Mesendoderm (in vitro differentiated cells): ENCODE measurements at regions not wholly inside any gene's neighbourhood (a gene's known extent, or its start where the extent isn't known, plus 50 kb on each side); places are given as distances from the start of the nearest gene placed in this dataset.

ENCODE experiments used
- DNase-seq: peaks from one replicate; pipeline ENCODE4 v3.0.0; 2013
- H2AK5ac ChIP-seq: 2 replicates; pipeline ENCODE4 v1.6.1; 2013; ENCODE audit warnings: low read length, inconsistent platforms
- H2BK120ac ChIP-seq: 2 replicates; pipeline ENCODE4 v1.6.1; 2013; ENCODE audit warnings: low read depth, mild to moderate bottlenecking, low read length, moderate library complexity, mixed read lengths
- H2BK15ac ChIP-seq: replicated peaks from 2 replicates; pipeline ENCODE4 v1.6.1; 2013; ENCODE audit warnings: low read depth, mild to moderate bottlenecking, moderate library complexity
- H2BK5ac ChIP-seq: 2 replicates; pipeline ENCODE4 v1.6.1; 2013; ENCODE audit warnings: low read length, inconsistent platforms
- H3K18ac ChIP-seq: 2 replicates; pipeline ENCODE4 v1.6.1; 2013; ENCODE audit warnings: mild to moderate bottlenecking, low read length, mixed read lengths
- H3K23ac ChIP-seq: one replicate; pipeline ENCODE4 v1.6.1; 2013; ENCODE audit warnings: low read length
- H3K27ac ChIP-seq: 2 replicates; pipeline ENCODE4 v1.5.1; 2013; ENCODE audit warnings: low read depth, mild to moderate bottlenecking, inconsistent platforms, low read length, moderate library complexity
- H3K27me3 ChIP-seq: 2 replicates; pipeline ENCODE4 v1.6.1; 2013; ENCODE audit warnings: low read length, control low read depth, mild to moderate bottlenecking, inconsistent platforms; ENCODE audit not compliant: insufficient read depth, poor library complexity
- H3K36me3 ChIP-seq: 2 replicates; pipeline ENCODE4 v1.6.1; 2013; ENCODE audit warnings: low read length, inconsistent platforms; ENCODE audit not compliant: control insufficient read depth, insufficient read depth
- H3K4ac ChIP-seq: one replicate; pipeline ENCODE4 v1.6.1; 2013; ENCODE audit warnings: low read depth, mild to moderate bottlenecking, low read length, moderate library complexity
- H3K4me1 ChIP-seq: 2 replicates; pipeline ENCODE4 v1.6.1; 2013; ENCODE audit warnings: low read depth, low read length, inconsistent platforms; ENCODE audit not compliant: control insufficient read depth
- H3K4me2 ChIP-seq: 2 replicates; pipeline ENCODE4 v1.6.1; 2013; ENCODE audit warnings: low read length
- H3K4me3 ChIP-seq: 2 replicates; pipeline ENCODE4 v1.5.1; 2013; ENCODE audit warnings: mild to moderate bottlenecking, low read length
- H3K56ac ChIP-seq: one replicate; pipeline ENCODE4 v1.6.1; 2013; ENCODE audit warnings: low read length
- H3K79me1 ChIP-seq: 2 replicates; pipeline ENCODE4 v1.6.1; 2013; ENCODE audit warnings: low read length, inconsistent platforms
- H3K79me2 ChIP-seq: 2 replicates; pipeline ENCODE4 v1.6.1; 2013; ENCODE audit warnings: mild to moderate bottlenecking, low read length; ENCODE audit not compliant: control insufficient read depth, insufficient read depth
- H3K9ac ChIP-seq: 2 replicates; pipeline ENCODE4 v1.6.1; 2013; ENCODE audit warnings: low read length, inconsistent platforms
- H4K5ac ChIP-seq: one replicate; pipeline ENCODE4 v1.6.1; 2013; ENCODE audit warnings: low read length
- H4K8ac ChIP-seq: one replicate; pipeline ENCODE4 v1.6.1; 2013; ENCODE audit warnings: low read depth, mild to moderate bottlenecking, control low read depth, low read length, moderate library complexity
- WGBS: extraction: QIAGEN DNeasy Blood & Tissue Kit; methylation state at CpG from one replicate; pipeline ENCODE4 v1.1.7; 2013; ENCODE audit warnings: low lambda C conversion rate, missing lambda C conversion rate; ENCODE audit not compliant: insufficient coverage; ENCODE audit errors: extremely low coverage; 5-methylcytosine and 5-hydroxymethylcytosine counted together

GRCh38 chr4:35087218-35087617, 1157.1 kb downstream of the ARAP2 start:
- Histone ChIP-seq H3K4me2 (no peak overlapping the region), H3K27me3 (no peaks in the 10 kb centered on the region), H2BK15ac (no peak overlapping the region), H3K79me2 (no peaks in the 10 kb centered on the region), H3K56ac (no peak overlapping the region), H3K4ac (no peak overlapping the region), H4K5ac (no peak overlapping the region), H3K18ac (no peak overlapping the region), H4K8ac (no peak overlapping the region), H3K4me1 (no peaks in the 10 kb centered on the region), H3K27ac (no peak overlapping the region), H3K36me3 (no peaks in the 10 kb centered on the region), H3K9ac (no peak overlapping the region), H2AK5ac (no peak overlapping the region), H3K23ac (no peak overlapping the region), H2BK120ac (no peak overlapping the region), H3K79me1 (no peaks in the 10 kb centered on the region), H2BK5ac (no peak overlapping the region), H3K4me3 (no peak overlapping the region)
- no CpG with 5 or more reads among the region's 3 CpGs for WGBS
- DNase-seq, result no peak

DNA sequence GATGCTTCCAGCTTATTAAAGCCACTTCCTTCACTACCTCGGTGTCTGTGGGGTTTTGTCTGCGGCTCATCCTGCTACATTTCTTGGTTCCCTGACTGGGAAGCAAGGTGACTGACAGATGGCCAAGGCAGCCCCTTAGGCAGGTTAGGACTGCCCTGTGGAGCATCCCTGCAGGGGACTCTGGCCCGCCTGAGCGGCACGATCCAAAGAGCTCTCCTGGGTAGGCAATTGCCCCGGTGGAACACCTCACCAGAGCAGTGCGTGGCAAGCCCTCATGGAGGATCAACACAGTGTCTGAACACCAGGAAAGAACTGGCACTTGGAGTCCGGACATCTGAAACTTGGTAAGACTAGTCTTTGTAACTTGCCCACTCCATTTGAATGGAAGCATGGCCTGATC, 1143.4 kb downstream of the ARAP2 start:
- no peak overlapping the region for H3K4me2 ChIP-seq
- no peak for DNase-seq
- no peak overlapping the region for H3K18ac ChIP-seq

GRCh38 chr4:35102066-35102465, 1142.2 kb downstream of the ARAP2 start:
- Histone ChIP-seq H4K8ac (no peak overlapping the region), H2BK120ac (no peak overlapping the region)

More for the DNA sequence above, 1143.4 kb downstream of the ARAP2 start:
- no peak overlapping the region for H2BK5ac ChIP-seq
- no peak overlapping the region for H4K5ac ChIP-seq
- no peak overlapping the region for H3K4ac ChIP-seq
- H2AK5ac ChIP-seq, result no peak overlapping the region
- H3K4me1 ChIP-seq, result no peaks in the 10 kb centered on the region
- H3K79me1 ChIP-seq, result no peaks in the 10 kb centered on the region
- no peak overlapping the region for H4K8ac ChIP-seq
- no peak overlapping the region for H3K4me3 ChIP-seq
- H3K9ac ChIP-seq, result no peak overlapping the region
- no peaks in the 10 kb centered on the region for H3K27me3 ChIP-seq
- no peaks in the 10 kb centered on the region for H3K79me2 ChIP-seq
- H2BK120ac ChIP-seq, result no peak overlapping the region
- no peak overlapping the region for H3K27ac ChIP-seq
- no peak overlapping the region for H2BK15ac ChIP-seq
- no peak overlapping the region for H3K23ac ChIP-seq
- no peaks in the 10 kb centered on the region for H3K36me3 ChIP-seq
- no CpG with 5 or more reads among the region's 8 CpGs for WGBS
- no peak overlapping the region for H3K56ac ChIP-seq

GRCh38 chr4:35105486-35105885, 1138.8 kb downstream of the ARAP2 start:
- Histone ChIP-seq H3K56ac (no peak overlapping the region), H3K27me3 (no peaks in the 10 kb centered on the region), H3K23ac (no peak overlapping the region), H3K79me1 (no peaks in the 10 kb centered on the region), H2AK5ac (no peak overlapping the region), H2BK15ac (no peak overlapping the region), H3K36me3 (no peaks in the 10 kb centered on the region), H2BK120ac (no peak overlapping the region), H4K8ac (no peak overlapping the region), H3K4ac (no peak overlapping the region), H3K79me2 (no peaks in the 10 kb centered on the region), H2BK5ac (no peak overlapping the region), H3K9ac (no peak overlapping the region), H3K18ac (no peak overlapping the region), H3K4me3 (no peak overlapping the region), H3K4me2 (no peak overlapping the region), H4K5ac (no peak overlapping the region), H3K27ac (no peak overlapping the region), H3K4me1 (no peaks in the 10 kb centered on the region)
- WGBS, result no CpG with 5 or more reads among the region's 4 CpGs
- no peak for DNase-seq

More at GRCh38 chr4:35102066-35102465, 1142.2 kb downstream of the ARAP2 start:
- Histone ChIP-seq H3K9ac (no peak overlapping the region), H3K79me1 (no peaks in the 10 kb centered on the region), H2BK15ac (no peak overlapping the region), H3K4me1 (no peaks in the 10 kb centered on the region), H2BK5ac (no peak overlapping the region), H3K4me3 (no peak overlapping the region), H3K36me3 (no peaks in the 10 kb centered on the region), H3K27me3 (no peaks in the 10 kb centered on the region), H3K4ac (no peak overlapping the region), H3K56ac (no peak overlapping the region), H3K4me2 (no peak overlapping the region), H3K18ac (no peak overlapping the region), H4K5ac (no peak overlapping the region), H3K27ac (no peak overlapping the region), H3K79me2 (no peaks in the 10 kb centered on the region), H2AK5ac (no peak overlapping the region), H3K23ac (no peak overlapping the region)
- no CpG with 5 or more reads among the region's 8 CpGs for WGBS
- DNase-seq, result no peak

DNA sequence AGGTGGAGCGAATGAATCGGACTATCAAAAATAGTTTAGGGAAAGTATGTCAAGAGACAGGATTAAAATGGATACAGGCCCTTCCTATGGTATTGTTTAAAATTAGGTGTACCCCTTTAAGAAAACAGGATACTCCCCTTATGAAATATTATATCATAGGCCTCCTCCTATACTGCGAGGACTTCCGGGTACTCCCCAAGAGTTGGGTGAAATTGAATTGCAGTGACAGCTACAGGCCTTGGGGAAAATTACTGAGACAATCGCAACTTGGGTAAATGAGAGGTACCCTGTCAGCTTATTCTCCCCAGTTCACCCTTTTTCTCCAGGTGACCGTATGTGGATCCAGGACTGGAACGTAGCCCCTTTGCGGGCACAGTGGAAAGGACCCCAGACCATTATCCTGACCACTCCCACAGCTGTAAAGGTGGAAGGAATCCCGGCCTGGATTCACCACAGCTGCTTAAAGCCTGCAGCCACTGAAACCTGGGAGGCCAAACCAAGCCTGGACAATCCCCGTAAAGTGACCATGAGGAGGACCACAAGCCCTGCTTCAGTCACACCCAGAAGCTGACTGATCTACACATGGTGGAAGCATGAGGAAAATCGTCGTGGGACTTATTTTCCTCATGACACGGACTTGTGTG, 1138.1 kb downstream of the ARAP2 start:
- DNase-seq, result no peak

DNA sequence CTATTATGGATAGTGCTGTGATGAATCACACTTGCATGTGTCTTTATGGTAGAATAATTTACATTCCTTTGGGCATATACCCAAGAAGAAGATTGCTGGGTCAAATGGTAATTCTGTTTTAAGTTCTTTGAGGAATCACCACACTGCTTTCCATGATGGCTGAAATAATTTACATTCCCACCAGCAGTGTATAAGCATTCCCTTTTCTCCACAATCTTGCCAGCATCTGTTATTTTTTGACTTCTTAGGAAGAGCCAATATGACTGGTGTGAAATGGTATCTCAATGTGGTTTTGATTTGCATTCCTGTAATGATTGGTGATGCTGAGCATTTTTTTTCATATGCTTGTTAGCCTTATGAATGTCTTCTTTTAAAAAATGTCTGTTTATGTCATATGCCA, 1120.2 kb downstream of the ARAP2 start:
- no peaks in the 10 kb centered on the region for H3K36me3 ChIP-seq
- no peak overlapping the region for H3K27ac ChIP-seq
- H2BK5ac ChIP-seq, result no peak overlapping the region
- no peak overlapping the region for H3K4me2 ChIP-seq
- no peaks in the 10 kb centered on the region for H3K79me1 ChIP-seq
- no peak overlapping the region for H3K56ac ChIP-seq
- H3K79me2 ChIP-seq, result no peaks in the 10 kb centered on the region
- no peak overlapping the region for H3K4ac ChIP-seq
- H3K18ac ChIP-seq, result no peak overlapping the region
- H3K9ac ChIP-seq, result no peak overlapping the region
- no peak overlapping the region for H3K4me3 ChIP-seq
- no peak overlapping the region for H4K5ac ChIP-seq
- H3K23ac ChIP-seq, result no peak overlapping the region
- H3K4me1 ChIP-seq, result no peaks in the 10 kb centered on the region
- no peak for DNase-seq
- H2BK120ac ChIP-seq, result no peak overlapping the region
- H3K27me3 ChIP-seq, result no peaks in the 10 kb centered on the region
- H2BK15ac ChIP-seq, result no peak overlapping the region
- no peak overlapping the region for H4K8ac ChIP-seq
- H2AK5ac ChIP-seq, result no peak overlapping the region

More for the DNA sequence above, 1138.1 kb downstream of the ARAP2 start:
- Histone ChIP-seq H3K27ac (no peak overlapping the region), H3K36me3 (no peaks in the 10 kb centered on the region), H3K4me1 (no peaks in the 10 kb centered on the region), H2BK120ac (no peak overlapping the region), H2BK5ac (no peak overlapping the region), H3K4me3 (no peak overlapping the region), H3K27me3 (no peaks in the 10 kb centered on the region), H3K4ac (no peak overlapping the region), H3K4me2 (no peak overlapping the region), H3K79me2 (no peaks in the 10 kb centered on the region), H4K8ac (no peak overlapping the region), H3K23ac (no peak overlapping the region), H4K5ac (no peak overlapping the region), H2AK5ac (no peak overlapping the region), H2BK15ac (no peak overlapping the region), H3K56ac (no peak overlapping the region), H3K79me1 (no peaks in the 10 kb centered on the region), H3K18ac (no peak overlapping the region), H3K9ac (no peak overlapping the region)
- WGBS, result no CpG with 5 or more reads among the region's 13 CpGs
